Left ventricle myocardium inferior (tissue), 1 donor: ENCODE measurements at regions not wholly inside any gene's neighbourhood (a gene's known extent, or its start where the extent isn't known, plus 50 kb on each side); places are given as distances from the start of the nearest gene placed in this dataset.

ENCODE experiments used
- DNase-seq: peaks from one replicate; pipeline ENCODE4 v3.0.0-alpha.2; 2020
- H3K27ac ChIP-seq: fragments of 200-600 bp; replicated peaks from 2 replicates; pipeline ENCODE4 v1.8.0; 2021
- H3K27me3 ChIP-seq: fragments of 200-600 bp; 2 replicates; pipeline ENCODE4 v1.8.0; 2021; ENCODE audit warnings: low read depth
- H3K36me3 ChIP-seq: fragments of 200-600 bp; 2 replicates; pipeline ENCODE4 v1.8.0; 2021
- H3K4me1 ChIP-seq: fragments of 200-600 bp; 2 replicates; pipeline ENCODE4 v1.8.0; 2021
- H3K4me3 ChIP-seq: fragments of 200-600 bp; 2 replicates; pipeline ENCODE4 v1.8.0; 2021; ENCODE audit warnings: mild to moderate bottlenecking, moderate library complexity
- H3K9me3 ChIP-seq: fragments of 200-600 bp; replicated peaks from 2 replicates; pipeline ENCODE4 v1.8.0; 2021
- intact Hi-C: fragments of 100-400 bp; cut with micrococcal nuclease; formaldehyde crosslinking; loops from one replicate; pipeline ENCODE4 v1.11.0; 2022
- TF ChIP-seq, protein P1 (sequence below): fragments of 200-600 bp; IDR thresholded peaks from 2 replicates; pipeline ENCODE4 v1.8.0; 2021; ENCODE audit warnings: antibody characterized with exemption, mild to moderate bottlenecking, borderline replicate concordance
- donor health status: DM: no; HTN: yes; CAD: no; lungs with severe emphysema.

DNA sequence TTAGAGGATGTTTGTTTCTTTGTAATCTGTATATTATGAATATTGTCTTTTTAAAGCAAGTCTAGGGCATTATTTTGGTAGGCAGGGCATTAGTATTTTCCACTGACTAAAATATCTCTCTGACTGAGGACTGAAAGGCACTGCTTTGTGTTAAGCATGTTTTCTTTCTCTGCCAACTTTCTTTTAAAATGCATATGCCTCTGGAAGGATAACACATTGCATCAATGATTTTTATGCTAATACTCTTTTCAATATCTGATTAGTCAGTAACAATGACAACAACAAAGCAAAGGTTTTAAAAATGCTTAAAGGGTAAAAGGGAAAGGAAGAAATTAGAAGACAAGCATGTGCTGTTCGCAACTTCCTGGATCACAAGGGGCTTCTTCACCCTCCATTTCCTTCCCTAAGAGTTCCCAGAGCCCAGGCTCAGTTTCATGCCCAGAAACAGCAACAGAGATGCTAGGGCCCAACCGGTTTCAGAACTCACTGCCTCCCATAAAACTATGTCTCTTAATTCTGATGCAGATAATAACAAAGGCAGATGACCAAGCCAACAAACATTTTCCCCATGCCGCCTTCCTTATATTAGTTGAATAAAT, 786.8 kb upstream of the ACVR2A start:
- TF ChIP-seq, protein P1, sequence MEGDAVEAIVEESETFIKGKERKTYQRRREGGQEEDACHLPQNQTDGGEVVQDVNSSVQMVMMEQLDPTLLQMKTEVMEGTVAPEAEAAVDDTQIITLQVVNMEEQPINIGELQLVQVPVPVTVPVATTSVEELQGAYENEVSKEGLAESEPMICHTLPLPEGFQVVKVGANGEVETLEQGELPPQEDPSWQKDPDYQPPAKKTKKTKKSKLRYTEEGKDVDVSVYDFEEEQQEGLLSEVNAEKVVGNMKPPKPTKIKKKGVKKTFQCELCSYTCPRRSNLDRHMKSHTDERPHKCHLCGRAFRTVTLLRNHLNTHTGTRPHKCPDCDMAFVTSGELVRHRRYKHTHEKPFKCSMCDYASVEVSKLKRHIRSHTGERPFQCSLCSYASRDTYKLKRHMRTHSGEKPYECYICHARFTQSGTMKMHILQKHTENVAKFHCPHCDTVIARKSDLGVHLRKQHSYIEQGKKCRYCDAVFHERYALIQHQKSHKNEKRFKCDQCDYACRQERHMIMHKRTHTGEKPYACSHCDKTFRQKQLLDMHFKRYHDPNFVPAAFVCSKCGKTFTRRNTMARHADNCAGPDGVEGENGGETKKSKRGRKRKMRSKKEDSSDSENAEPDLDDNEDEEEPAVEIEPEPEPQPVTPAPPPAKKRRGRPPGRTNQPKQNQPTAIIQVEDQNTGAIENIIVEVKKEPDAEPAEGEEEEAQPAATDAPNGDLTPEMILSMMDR, result no peak
- intact Hi-C loops, result no loop called here
- DNase-seq, result no peak

DNA sequence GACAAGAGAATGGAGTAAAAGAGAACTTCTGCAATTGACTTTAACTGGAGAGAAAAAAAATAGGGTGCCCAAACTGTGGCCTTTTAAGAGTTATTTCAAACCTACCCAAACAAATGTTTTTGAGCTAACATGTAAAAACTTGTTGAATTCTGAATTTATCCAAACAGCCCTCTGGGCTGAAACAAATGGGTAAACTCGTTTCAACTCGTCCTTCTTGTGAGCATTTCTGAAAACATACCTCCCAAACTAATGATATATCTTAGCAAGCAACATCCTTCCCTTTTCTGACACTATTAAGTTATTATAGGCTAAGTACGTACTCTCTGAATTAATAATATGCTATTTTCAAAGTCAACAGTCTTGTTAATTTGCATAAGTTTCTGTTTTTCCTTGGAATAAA, 793.0 kb upstream of the ACVR2A start:
- H3K4me1 ChIP-seq, result no peaks in the 10 kb centered on the region
- no peak overlapping the region for H3K27ac ChIP-seq
- H3K9me3 ChIP-seq, result peaks cover 6% of the 10 kb centered on the region
- TF ChIP-seq, protein P1, result no peak
- intact Hi-C loops, result no loop called here
- H3K36me3 ChIP-seq, result no peaks in the 10 kb centered on the region
- no peak for DNase-seq
- H3K27me3 ChIP-seq, result no peaks in the 10 kb centered on the region
- no peak overlapping the region for H3K4me3 ChIP-seq

More for the DNA sequence above, 786.8 kb upstream of the ACVR2A start:
- Histone ChIP-seq H3K9me3 (peaks cover 6% of the 10 kb centered on the region), H3K27me3 (no peaks in the 10 kb centered on the region), H3K4me3 (no peak overlapping the region), H3K27ac (no peak overlapping the region), H3K4me1 (no peaks in the 10 kb centered on the region), H3K36me3 (no peaks in the 10 kb centered on the region)

DNA sequence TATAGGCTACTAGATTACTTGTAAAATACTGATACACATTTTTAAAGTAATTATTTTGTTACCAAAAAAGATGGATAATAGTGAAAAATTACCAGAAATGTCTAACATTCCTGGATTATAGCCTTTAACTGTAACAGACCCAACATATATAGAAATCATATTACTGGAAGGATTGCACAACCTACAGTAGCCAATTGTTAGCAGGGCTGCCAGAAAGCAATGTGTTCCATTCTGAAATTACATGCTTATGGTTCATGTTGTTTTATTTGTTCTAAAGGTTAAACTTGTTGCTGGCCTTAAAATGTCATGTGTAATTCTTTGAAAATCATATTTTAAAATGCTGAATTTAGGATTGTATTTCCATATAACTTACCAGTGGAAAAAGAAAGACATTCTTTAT, 793.6 kb upstream of the ACVR2A start:
- no peaks in the 10 kb centered on the region for H3K36me3 ChIP-seq
- no peak for DNase-seq
- TF ChIP-seq, protein P1, result no peak
- no peak overlapping the region for H3K27ac ChIP-seq
- H3K4me1 ChIP-seq, result no peaks in the 10 kb centered on the region
- H3K27me3 ChIP-seq, result no peaks in the 10 kb centered on the region
- H3K4me3 ChIP-seq, result no peak overlapping the region
- H3K9me3 ChIP-seq, result peaks cover 6% of the 10 kb centered on the region
- intact Hi-C loops, result no loop called here

DNA sequence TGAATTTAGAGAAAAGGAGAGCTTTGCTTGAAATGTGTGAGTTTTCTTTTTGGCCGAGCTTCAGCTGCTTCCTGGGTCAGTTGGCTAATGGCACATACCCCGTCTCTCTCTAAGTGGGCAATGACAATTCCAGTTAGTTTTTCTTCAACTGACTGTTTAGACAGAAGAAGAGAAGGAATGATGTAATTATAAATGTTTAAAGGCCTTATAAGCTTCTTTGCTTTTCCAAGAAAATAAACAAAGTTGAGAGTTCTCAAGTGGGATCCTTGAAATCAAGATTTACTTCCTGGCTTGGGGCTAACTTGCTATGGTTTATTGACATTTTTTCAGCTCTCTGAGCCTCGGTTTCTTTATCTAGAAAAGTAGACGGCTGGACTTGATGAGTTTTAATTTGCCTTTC, 794.9 kb upstream of the ACVR2A start:
- peaks cover 6% of the 10 kb centered on the region for H3K9me3 ChIP-seq
- TF ChIP-seq, protein P1, result no peak
- H3K4me1 ChIP-seq, result no peaks in the 10 kb centered on the region
- no peaks in the 10 kb centered on the region for H3K27me3 ChIP-seq
- no peak for DNase-seq
- H3K4me3 ChIP-seq, result no peak overlapping the region
- no peak overlapping the region for H3K27ac ChIP-seq
- intact Hi-C loops, result no loop called here
- no peaks in the 10 kb centered on the region for H3K36me3 ChIP-seq

DNA sequence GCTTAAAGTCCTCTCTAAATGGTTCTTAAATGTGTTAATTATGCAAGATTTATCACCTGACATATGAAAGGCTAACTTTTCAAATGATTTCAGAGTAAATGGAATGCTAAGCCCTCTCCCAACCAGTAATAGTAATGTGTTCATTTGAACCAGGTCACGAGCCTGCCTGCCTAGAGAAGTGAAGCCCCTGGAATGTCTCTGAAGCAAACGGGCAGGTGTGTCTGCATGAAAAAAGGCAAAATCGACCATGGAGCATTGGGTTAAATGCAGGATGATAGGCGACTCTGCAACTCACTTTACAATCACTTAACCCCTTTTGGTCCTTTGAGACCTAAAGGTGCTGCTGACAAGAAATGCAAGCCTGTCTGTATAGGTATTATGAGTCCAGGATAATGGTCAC, 798.4 kb upstream of the ACVR2A start:
- Histone ChIP-seq H3K27me3 (no peaks in the 10 kb centered on the region), H3K9me3 (no peaks in the 10 kb centered on the region), H3K4me3 (no peak overlapping the region), H3K4me1 (no peaks in the 10 kb centered on the region), H3K36me3 (no peaks in the 10 kb centered on the region), H3K27ac (no peak overlapping the region)
- DNase-seq, result no peak
- intact Hi-C loops, result no loop called here
- TF ChIP-seq, protein P1, result no peak
